Smooth muscle cell (in vitro differentiated cells): ENCODE measurements at regions not wholly inside any gene's neighbourhood (a gene's known extent, or its start where the extent isn't known, plus 50 kb on each side); places are given as distances from the start of the nearest gene placed in this dataset.
A peak's percentile ranks its signal among the peaks of the same experiment; 100 is the strongest.

Experiments used
- DNase-seq: peaks from one replicate; lab custom pipeline; 2025; ENCODE audit not compliant: unreplicated experiment; lab: John Stamatoyannopoulos, UW
- H2AFZ ChIP-seq: fragments of 200-600 bp; sonication (generic); 2 replicates; pipeline ENCODE4 v1.6.0; 2016; ENCODE audit warnings: antibody characterized with exemption, low read depth, mild to moderate bottlenecking
- H3F3A ChIP-seq: fragments of 200-600 bp; sonication (generic); 2 replicates; pipeline ENCODE4 v1.6.0; 2017; ENCODE audit warnings: antibody characterized with exemption, low read depth
- H3K27ac ChIP-seq: fragments of 200-600 bp; sonication (generic); 2 replicates; pipeline ENCODE4 v1.5.1; 2016; ENCODE audit warnings: low read depth, mild to moderate bottlenecking
- H3K27me3 ChIP-seq: fragments of 200-600 bp; sonication (generic); 2 replicates; pipeline ENCODE4 v1.6.1; 2016; ENCODE audit warnings: low read depth, mild to moderate bottlenecking
- H3K36me3 ChIP-seq: fragments of 200-600 bp; sonication (generic); 2 replicates; pipeline ENCODE4 v1.5.1; 2016; ENCODE audit warnings: low read depth
- H3K4me1 ChIP-seq: fragments of 200-600 bp; sonication (generic); 2 replicates; pipeline ENCODE4 v1.5.1; 2016; ENCODE audit warnings: low read depth
- H3K4me2 ChIP-seq: fragments of 200-600 bp; sonication (generic); 2 replicates; pipeline ENCODE4 v1.6.0; 2016; ENCODE audit warnings: mild to moderate bottlenecking
- H3K4me3 ChIP-seq: fragments of 200-600 bp; sonication (generic); 2 replicates; pipeline ENCODE4 v1.5.1; 2016; ENCODE audit warnings: mild to moderate bottlenecking
- H3K79me2 ChIP-seq: fragments of 200-600 bp; sonication (generic); 2 replicates; pipeline ENCODE4 v1.6.0; 2016; ENCODE audit warnings: low read depth, mild to moderate bottlenecking
- H3K9ac ChIP-seq: fragments of 200-600 bp; sonication (generic); 2 replicates; pipeline ENCODE4 v1.6.0; 2016; ENCODE audit warnings: low read depth
- H3K9me3 ChIP-seq: fragments of 200-600 bp; sonication (generic); replicated peaks from 2 replicates; pipeline ENCODE4 v1.5.1; 2016; ENCODE audit warnings: low read depth
- H4K20me1 ChIP-seq: fragments of 200-600 bp; sonication (generic); 2 replicates; pipeline ENCODE4 v1.6.0; 2016; ENCODE audit warnings: low read depth
- CTCF ChIP-seq: fragments of 200-600 bp; sonication (generic); IDR thresholded peaks from 2 replicates; pipeline ENCODE4 v1.5.1; 2017; ENCODE audit warnings: borderline replicate concordance, mild to moderate bottlenecking, antibody characterized with exemption; ENCODE audit not compliant: insufficient read depth, poor library complexity, severe bottlenecking
- WGBS: methylation state at CpG from one replicate; pipeline ENCODE4 v1.1.7; 2016; ENCODE audit warnings: low lambda C conversion rate; 5-methylcytosine and 5-hydroxymethylcytosine counted together

GRCh38 chr12:61023231-61023630 lies 1237.0 kb upstream of the USP15 start:
- DNase-seq, result no peak
- no peak overlapping the region for H3K9ac ChIP-seq
- no peak overlapping the region for H3K27ac ChIP-seq
- WGBS, result 93% methylated on average over 15 of the region's 15 CpGs
- H3K36me3 ChIP-seq, result no peaks in the 10 kb centered on the region
- H4K20me1 ChIP-seq, result no peaks in the 10 kb centered on the region
- no peaks in the 10 kb centered on the region for H3K79me2 ChIP-seq
- H3K4me3 ChIP-seq, result no peak overlapping the region
- no peak overlapping the region for H3K4me2 ChIP-seq
- H3K27me3 ChIP-seq, result no peaks in the 10 kb centered on the region
- no peaks in the 10 kb centered on the region for H3K9me3 ChIP-seq
- H3F3A ChIP-seq, result no peaks in the 10 kb centered on the region
- no peaks in the 10 kb centered on the region for H3K4me1 ChIP-seq
- TF ChIP-seq CTCF, result no peak
- no peak overlapping the region for H2AFZ ChIP-seq

- no peak overlapping the region for H3K27ac ChIP-seq
- H3K9ac ChIP-seq, result no peak overlapping the region
- WGBS, result 75% methylated on average over 1 of the region's 1 CpG
- H3K4me3 ChIP-seq, result no peak overlapping the region
- H2AFZ ChIP-seq, result no peak overlapping the region
- no peak for TF ChIP-seq CTCF
- DNase-seq, result no peak
- H3K9me3 ChIP-seq, result no peaks in the 10 kb centered on the region
- H3K4me1 ChIP-seq, result no peaks in the 10 kb centered on the region
- H3K27me3 ChIP-seq, result no peaks in the 10 kb centered on the region
- H4K20me1 ChIP-seq, result no peaks in the 10 kb centered on the region
- no peak overlapping the region for H3K4me2 ChIP-seq
- H3K79me2 ChIP-seq, result no peaks in the 10 kb centered on the region
- H3F3A ChIP-seq, result no peaks in the 10 kb centered on the region
- H3K36me3 ChIP-seq, result no peaks in the 10 kb centered on the region
Measured at GRCh38 chr12:61029516-61029915, 1230.7 kb upstream of the USP15 start.

GRCh38 chr12:61037792-61038191 lies 1222.4 kb upstream of the USP15 start:
- Histone ChIP-seq H3K36me3 (no peaks in the 10 kb centered on the region), H4K20me1 (no peaks in the 10 kb centered on the region), H3K4me1 (no peaks in the 10 kb centered on the region), H3K4me2 (no peak overlapping the region), H3K9me3 (no peaks in the 10 kb centered on the region), H2AFZ (no peak overlapping the region), H3F3A (no peaks in the 10 kb centered on the region), H3K79me2 (no peaks in the 10 kb centered on the region), H3K27me3 (no peaks in the 10 kb centered on the region), H3K9ac (no peak overlapping the region), H3K4me3 (no peak overlapping the region), H3K27ac (peak overlapping the region; percentile 9)
- WGBS, result 79% methylated on average over 1 of the region's 1 CpG
- no peak for TF ChIP-seq CTCF
- DNase-seq, result no peak

GRCh38 chr12:61043838-61044237 lies 1216.4 kb upstream of the USP15 start:
- Histone ChIP-seq H3K9ac (no peak overlapping the region), H3F3A (no peaks in the 10 kb centered on the region), H2AFZ (no peak overlapping the region), H3K27me3 (no peaks in the 10 kb centered on the region), H4K20me1 (no peaks in the 10 kb centered on the region), H3K4me1 (no peaks in the 10 kb centered on the region), H3K9me3 (no peaks in the 10 kb centered on the region), H3K79me2 (no peaks in the 10 kb centered on the region), H3K4me2 (no peak overlapping the region), H3K36me3 (no peaks in the 10 kb centered on the region), H3K27ac (no peak overlapping the region), H3K4me3 (no peak overlapping the region)
- TF ChIP-seq CTCF, result no peak
- 86% methylated on average over 3 of the region's 3 CpGs for WGBS
- DNase-seq, result no peak
